GM12874 (cell line): ENCODE measurements at regions not wholly inside any gene's neighbourhood (a gene's known extent, or its start where the extent isn't known, plus 50 kb on each side); places are given as distances from the start of the nearest gene placed in this dataset.

ENCODE experiments used
- CTCF ChIP-seq: IDR thresholded peaks from 2 replicates; pipeline ENCODE4 v1.5.1; 2011; ENCODE audit warnings: low read depth, mild to moderate bottlenecking, control low read depth, low read length, moderate library complexity; ENCODE audit not compliant: insufficient read depth

- TF ChIP-seq CTCF: no peak
Observed at GRCh38 chr10:43938810-43939209, 290.1 kb upstream of the ZNF32 start.

DNA sequence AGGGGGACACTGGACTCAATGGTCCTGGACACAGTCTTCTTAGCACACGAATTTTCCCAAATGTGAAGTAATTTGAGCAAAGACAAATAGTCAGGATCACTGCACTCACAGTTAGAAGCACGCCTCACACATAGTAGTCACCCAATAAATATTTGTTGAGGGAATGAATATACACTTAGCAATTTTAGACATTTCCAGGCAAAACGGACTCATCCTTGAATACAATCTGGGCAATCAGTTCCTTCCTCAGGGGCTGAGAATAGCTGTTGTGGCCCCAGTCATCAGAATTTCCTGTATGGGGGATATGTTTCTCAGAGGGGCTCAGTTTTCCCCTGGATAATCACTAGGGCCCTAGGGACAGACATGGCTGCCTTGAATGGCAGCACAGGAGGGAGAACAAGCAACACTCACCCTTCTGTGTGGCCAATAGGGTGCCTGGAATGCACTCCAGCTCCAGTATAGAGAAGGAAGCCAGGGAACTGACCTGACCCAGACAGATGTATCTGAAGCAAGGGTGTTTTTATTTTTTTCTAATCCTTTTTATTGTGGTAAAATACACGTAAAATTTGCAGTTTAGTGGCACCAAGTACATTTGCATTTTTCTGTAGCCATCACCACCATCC is 282.7 kb upstream of the ZNF32 start:
- TF ChIP-seq CTCF: no peak

DNA sequence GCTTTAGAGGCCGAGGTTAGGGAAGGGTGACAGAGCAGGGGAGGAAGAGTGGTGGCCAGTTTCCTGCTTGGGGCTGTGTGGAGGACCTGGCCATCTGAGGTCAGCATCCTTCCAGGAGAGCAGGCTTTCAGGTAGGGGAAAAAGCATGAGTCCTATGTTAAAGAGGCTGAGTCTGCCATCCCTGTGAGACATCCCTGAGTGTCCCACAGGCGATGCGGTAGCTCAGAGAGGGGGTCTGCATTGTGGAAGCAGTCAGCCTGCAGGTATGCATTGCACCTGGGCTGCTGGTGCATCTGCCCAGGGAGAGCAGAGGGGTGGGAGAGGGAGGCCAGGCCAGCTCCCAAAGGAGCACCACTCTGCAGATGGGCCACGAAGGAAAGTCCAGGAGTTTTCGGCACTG is 282.1 kb upstream of the ZNF32 start:
- TF ChIP-seq CTCF: no peak

- no peak for TF ChIP-seq CTCF
Observed at GRCh38 chr10:43930243-43930642, 281.6 kb upstream of the ZNF32 start.

DNA sequence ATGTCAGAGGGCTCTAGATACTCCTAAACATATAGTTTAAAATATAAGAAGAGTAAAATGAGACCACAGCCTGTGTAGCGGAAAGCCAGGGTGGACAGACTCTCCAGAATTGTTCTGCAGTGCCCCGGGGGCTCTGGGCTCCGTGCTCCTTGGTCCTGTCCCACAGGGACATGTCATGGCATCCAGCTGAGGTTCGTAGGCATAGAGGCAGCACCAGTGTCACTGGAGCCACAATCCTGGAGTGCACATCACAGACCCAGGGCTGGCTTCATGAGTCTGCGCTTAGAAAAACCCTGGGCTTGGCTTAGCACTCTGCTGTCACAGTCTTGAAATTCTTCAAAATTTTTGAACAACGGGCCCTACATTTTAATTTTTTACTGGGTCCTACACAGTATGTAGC is 280.4 kb upstream of the ZNF32 start:
- TF ChIP-seq CTCF: no peak

GRCh38 chr10:43928425-43928968 is 279.8 kb upstream of the ZNF32 start:
- TF ChIP-seq CTCF: no peak

DNA sequence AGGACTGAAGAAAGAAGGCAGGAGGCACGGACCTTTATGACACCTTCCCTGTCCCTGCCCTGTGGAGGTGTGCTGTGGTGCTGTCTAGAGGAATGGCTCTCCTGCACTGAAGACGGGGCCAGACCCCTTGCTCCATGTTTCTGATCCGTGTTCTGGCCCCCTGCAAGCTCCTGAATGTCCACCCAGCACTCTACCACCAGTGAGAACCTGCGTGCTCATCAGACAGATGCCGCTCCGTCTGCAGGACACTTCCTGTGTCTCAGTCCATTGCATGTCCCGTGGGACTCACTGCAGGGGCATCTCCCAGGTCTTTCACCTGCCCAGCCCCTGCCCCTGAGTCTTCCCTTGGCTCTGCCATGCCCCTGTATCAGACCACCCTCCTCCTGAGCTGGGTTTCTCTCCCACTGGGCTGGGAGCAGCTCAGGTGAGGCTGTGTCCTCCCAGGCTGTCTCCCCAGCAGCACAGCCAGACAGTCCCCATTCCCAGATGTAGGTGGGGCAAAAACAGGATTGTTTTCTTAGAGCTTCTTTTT is 278.3 kb upstream of the ZNF32 start:
- no peak for TF ChIP-seq CTCF

DNA sequence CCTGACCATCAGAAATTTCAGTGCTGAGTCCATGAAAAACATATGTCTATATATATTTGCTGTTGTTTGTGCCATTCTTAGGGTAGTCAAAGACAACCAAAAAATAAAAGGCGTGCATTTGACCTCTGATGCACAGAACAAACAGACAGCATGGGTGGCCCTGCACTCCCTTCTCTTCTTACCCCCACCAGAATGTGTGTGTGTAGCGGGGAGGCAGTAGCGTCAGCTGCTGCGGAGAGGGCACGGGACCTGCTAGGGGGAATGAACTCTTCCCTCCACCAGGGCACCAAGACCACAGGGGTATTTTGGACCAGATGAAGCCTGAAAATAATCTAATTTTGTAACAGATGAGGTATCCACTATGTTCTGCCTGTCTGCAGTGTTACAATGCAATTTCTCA is 277.7 kb upstream of the ZNF32 start:
- no peak for TF ChIP-seq CTCF
